HG03442 (cell line): ENCODE measurements at regions not wholly inside any gene's neighbourhood (a gene's known extent, or its start where the extent isn't known, plus 50 kb on each side); places are given as distances from the start of the nearest gene placed in this dataset.
"Not testable (repeated sequence)": the region's sequence is repeated elsewhere in the genome, so short reads cannot be mapped to it uniquely, and the experiment has no call there.

Source experiments
- ATAC-seq: cut with Tn5 transposase; IDR thresholded peaks from one replicate; pipeline ENCODE4 v1.9.1; 2021; ENCODE audit warnings: mild to moderate bottlenecking, moderate library complexity; ENCODE audit not compliant: unreplicated experiment

DNA sequence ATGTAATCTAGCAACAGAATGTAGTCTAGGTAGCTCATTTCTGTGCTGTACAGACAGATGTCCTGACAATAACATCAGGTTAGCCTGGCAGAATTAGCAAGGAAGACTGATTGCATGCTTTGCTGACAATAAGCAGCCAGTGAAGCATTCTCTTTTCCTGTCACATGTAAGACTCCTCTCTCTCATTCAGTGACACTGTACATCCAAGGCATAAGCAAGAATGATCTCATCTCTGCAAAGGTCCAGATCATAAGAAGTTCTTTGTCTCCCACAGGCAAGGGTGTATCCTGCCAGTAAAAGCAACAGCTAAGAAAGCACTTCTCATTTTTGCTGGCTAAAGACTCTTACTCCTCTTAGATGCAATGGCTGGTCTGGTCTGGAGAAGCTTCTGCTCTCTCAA, 861.8 kb downstream of the TAF11L14 start:
- no peak for ATAC-seq

DNA sequence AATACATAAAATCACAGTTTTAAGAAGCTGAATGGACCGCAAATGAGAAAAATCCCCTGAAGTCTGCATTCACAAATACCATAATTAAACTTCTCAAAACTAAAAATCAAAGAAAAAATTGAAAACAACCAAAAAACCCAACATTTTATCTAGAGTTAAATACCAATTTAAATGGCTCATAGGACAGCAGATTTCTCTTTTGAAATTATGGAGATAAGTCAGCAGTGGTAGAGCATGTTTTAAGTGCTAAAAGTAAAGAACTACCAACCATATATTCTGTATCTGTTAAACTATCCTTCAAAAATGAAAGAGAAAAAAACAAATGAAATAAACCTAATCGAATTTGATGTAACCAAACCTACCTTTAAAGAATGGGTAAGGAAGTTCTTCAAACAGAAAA, 862.8 kb downstream of the TAF11L14 start:
- ATAC-seq, result no peak

DNA sequence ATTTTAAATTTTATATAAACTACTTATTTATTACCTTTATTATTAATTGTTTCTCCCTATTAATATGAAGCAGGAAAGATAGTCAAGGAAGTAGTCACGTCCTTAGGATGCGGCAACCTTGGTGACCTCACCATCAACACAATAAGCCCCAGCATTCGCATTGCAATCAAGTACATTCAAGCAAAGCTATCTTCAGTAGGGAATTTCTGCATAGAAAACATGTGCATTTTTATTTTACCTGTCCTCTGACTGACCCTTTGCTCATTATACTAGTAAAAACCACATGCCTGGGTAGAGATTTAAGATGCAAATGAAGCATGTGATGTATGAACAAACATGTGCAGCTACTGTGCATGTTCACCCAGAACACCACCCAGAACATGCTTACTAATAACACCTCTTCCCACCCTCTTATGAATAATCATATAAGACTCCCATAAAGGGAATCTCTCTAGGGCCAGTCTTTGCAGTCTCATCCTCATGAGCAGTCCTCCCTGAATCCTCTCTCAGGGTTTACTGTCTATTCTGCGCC, 869.6 kb downstream of the TAF11L14 start:
- ATAC-seq, result no peak

DNA sequence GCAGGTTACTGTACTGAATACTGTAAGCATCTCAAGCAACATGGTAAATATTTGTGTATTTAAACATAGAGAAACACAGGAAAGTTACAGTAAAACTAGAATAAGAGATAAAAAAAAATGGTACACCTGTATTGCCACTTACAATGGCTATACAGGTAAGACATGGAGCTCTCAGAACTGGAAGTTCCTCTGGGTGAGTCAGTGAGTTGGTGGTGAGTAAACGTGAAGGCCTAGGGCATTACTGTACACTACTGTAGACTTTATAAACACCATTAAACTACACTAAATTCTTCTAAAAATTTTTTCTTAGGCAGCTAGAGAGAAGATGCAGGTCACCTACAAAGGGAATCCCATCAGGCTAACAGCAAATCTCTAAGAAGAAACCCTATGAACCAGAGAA, 872.9 kb downstream of the TAF11L14 start:
- no peak for ATAC-seq

DNA sequence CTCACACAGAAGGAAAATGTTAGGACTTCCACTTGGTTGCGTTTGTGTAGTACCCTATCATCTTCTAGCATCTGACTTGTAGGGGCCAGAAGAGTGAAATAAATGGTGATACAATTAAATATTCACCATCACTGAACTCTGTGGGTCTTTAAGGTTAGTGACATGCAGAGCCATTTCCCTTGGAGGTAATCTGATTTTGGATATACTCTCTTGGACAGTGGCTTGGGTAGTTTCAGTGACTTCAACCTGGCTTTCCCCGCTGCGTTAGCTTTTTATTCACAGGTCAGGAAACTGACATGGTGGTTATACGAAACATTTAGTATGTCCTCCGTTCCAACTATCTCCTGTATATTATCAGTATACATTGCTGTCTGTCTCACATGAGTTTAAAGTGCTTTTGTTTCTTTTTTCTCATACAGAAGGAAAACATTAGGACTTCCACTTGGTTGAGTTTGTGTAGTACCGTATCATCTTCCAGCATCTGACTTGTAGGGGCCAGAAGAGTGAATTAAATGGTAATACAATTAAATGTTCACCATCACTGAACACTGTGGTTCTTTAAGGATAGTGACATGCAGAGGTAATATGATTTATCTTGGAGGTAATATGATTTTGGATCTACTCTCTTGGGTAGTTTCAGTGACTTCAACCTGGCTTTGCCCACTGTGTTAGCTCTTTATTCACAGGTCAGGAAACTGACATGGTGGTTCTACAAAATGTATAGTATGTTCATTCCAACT, 883.6 kb downstream of the TAF11L14 start:
- ATAC-seq, result no peak

DNA sequence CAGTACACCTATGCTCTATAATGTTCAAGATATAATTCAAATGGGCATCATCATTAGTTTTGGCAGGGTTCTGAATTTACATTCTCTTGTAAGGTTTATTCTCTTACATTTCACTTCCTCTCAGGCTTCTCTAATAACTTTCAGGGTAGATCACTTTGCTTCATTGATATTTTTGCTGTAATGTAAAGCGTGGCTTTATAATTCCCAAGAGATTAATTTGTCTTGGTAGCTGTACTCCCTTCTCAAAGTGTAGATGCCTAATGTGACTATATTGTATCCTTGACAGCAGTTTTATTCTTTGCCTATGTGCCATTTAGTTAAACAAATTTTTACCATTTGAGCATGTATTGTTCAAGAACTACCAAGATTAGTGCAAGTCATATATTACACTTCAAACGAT, 889.1 kb downstream of the TAF11L14 start:
- no peak for ATAC-seq

DNA sequence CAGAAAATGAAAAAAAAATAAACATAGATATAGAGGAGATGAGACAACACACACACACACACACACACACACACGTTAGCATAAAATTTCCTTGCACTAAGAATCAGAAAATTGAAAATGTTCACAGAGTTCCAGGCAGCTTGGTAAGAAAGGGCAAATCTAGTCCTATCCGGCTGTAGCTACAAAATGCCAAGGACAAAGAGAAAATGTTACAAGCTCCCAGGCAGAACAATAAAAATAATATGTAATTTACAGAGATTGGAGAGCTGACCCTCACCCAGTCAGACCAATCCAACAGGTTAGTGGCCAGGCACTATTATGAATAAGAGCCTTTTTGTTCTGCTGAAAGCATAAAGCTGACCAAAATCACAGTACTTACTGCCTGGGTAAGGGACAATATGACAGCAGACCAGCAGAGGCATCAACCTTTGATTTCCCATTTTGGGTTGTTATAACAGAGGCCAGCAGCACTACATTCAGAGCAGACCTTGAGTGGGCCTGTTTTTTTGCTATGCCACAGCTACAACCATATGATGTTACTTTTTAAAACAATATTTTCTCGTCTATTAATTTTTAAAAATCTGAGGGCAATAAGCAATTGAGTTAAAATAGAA, 892.6 kb downstream of the TAF11L14 start:
- ATAC-seq, result no peak

DNA sequence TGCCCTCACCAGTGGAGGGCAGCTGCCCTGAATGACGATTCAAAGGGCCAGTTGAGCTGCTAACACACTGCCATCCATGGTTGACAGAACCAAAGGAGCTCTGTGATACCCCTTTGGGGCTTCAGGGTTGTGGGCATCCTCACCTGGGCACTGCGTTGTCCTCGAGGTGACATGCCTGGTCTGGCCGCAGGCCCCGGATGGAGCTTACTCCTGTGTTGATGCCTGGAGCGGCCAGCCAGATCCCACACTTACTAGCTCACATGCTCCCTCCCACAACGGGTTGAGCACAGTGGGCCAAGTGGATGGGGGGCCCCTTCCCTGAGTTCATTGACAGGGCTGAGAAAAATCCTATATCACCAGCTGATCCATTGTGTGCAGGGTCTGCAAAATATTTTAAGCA, 898.9 kb downstream of the TAF11L14 start:
- ATAC-seq, result no peak

DNA sequence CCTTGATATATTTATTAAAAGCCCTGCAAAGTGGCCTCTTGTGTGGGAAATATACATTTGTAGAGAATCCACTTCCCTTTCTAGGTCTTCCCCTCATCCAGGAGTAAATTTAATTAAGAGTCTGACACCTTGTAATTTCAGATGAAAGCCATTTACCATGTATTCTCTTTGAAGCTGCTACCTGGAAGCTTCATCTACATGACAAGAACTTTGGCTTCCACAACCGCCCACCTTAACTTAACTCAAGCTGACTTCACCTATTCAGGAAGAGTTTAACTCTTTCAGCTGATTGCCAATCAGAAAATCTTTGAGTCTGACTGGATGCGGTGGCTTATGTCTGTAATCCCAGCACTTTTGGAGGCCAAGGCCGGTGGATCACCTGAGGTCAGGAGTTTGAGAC, 899.9 kb downstream of the TAF11L14 start:
- no peak for ATAC-seq

DNA sequence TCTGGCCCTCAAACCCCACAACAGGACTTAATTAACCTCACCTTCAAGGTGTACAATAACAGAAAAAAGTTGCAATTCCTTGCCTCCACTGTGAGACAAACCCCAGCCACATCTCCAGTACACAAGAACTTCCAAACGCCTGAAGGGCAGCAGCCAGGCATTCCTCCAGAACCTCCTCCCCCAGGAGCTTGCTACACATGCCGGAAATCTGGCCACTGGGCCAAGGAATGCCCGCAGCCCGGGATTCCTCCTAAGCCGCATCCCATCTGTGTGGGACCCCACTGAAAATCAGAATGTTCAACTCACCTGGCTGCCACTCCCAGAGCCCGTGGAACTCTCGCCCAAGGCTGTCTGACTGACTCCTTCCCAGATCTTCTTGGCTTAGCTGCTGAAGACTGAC, 901.5 kb downstream of the TAF11L14 start:
- ATAC-seq, result not testable (repeated sequence)

DNA sequence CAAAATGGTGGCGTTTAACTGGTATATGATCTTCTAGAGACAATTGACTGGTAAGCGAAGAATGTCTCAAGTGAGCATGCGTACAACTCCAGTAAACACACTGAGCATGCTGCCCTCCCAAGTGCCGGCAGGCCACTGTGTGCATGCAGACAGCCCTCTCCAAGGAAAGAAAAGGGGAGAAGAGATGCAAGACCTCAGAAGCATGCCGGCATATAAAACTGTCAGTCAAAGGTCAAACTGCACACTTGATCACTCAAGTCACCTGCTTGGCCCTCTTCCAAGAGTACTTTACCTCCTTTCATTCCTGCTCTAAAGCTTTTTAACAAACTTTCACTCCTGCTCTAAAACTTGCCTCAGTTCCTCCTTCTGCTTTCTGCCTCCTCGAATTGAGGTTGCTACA, 910.2 kb downstream of the TAF11L14 start:
- ATAC-seq, result no peak

DNA sequence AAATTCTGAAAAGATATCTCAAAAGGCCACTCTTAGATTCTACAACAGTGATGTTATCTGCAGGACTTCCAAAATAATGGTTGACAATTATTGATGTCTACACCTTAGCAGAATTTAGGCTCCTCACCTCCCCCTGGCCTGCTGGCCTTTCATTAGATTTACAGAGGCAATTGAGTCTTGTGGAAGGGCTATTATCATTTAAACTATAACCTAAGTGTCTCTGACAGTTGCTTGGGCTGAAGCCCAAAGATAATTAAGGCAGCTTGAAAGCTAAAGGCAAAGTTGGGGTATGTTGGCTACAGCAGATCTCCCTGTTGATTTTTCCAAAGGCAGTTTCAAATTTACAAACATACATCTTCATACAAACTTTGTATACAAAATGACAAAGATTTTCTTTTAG, 912.3 kb downstream of the TAF11L14 start:
- no peak for ATAC-seq

DNA sequence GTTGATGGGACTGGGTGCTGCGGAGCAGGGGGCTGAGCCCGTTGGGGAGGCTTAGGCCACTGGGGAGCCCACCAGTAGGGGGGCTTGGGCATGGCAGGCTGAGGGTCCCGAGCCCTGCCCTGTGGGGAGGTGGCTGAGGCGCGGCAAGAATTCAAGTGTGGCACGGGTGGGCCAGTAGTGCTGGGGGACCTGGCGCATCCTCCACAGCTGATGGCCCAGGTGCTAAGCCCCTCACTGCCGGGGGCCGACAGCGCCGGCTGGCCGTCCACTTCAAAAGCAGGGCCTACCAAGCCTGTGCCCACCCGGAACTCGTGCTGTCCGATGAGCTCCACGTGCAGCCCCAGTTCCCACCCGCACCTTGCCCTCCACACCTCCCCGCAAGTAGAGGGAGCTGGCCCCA, 917.5 kb downstream of the TAF11L14 start:
- no peak for ATAC-seq

DNA sequence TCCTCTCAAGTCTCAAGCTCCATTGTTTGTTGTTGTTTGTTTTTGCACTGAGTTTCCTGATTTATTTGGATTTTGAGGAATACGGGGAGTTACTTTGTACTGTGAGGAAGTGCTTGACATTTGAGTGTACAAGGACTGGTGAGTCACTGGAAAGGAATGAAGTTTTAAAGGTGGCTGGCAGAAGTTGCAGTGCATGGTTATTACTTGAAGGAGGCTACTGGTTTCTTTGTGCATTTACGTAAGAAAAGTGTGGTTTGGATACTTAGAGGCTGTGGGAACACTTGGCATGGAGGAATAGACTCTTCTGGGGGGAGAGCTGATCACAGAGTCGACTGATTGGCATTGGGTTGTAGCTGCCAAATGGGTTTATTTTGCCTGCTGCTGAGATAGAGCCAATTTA, 919.0 kb downstream of the TAF11L14 start:
- ATAC-seq, result no peak

DNA sequence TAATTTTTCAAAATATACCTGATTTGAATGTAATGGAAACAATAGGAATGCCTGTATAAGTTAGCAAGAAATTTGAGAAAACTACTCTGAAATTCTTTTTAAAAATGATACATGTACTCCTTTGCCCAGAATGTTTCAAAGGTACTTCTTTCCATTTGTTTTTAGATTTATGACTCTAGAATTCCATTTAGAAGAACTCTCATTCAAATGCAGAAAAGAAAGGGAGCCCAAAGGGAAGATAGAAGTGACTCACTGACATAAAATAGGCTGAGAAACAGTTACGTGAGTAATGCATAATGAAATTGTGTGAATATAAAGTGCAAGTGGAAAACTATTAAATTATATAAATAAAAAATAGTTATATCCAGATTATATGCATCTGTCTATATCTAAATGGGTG, 926.3 kb downstream of the TAF11L14 start:
- ATAC-seq, result no peak

DNA sequence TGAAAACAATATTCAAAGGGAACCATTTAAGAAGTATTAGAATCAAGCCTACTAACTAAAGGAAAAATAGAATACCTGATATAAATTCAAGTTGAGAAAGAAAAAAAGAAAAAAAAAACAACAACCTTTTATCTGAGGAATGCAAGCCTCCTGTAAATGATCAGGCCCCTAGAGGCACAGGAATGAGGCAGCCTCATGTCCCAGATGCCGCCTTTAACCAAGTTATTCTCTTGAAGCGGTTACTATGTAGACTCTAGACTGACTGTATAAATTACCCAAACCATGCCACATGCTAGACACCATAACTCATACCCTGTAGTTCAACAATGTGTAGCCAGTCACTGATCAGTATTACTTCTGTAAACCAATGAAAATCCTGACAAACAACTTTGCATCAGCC, 929.6 kb downstream of the TAF11L14 start:
- ATAC-seq, result no peak

DNA sequence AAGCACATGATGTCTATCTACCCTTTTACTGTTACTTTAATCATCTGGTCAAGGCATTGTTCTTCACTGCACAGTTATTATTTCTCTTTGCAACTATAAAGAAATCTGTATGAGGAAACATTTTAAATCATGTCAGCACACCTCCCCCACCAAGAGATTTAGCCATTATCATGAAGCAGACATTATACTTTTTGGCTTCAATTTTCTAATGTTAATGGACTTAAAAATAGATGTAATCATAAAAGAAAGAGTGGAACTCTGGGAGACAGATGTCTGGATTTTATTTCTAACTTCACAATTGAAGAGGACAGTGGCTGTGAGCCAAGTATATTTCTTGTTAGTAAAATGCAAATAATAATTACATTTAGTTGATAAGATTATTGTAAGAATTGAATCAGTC, 932.4 kb downstream of the TAF11L14 start:
- no peak for ATAC-seq

DNA sequence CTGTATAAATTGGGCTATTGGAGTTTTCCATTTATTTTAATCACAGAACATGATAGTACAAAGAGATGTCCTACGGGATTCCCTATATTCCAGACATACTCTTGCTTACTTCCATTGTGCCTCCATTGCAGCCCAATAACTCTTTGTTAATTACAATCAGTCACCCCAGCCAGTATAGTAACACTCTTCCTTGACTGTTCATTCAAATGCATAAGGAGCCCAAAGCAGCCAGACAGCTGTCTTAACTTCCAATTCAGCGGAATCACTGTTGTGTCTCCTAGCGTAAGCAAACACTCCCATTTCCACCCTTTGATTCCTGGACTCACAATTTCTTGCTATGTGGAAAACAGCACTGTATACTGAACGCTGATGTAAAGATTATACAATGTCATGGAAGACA, 942.3 kb downstream of the TAF11L14 start:
- no peak for ATAC-seq

DNA sequence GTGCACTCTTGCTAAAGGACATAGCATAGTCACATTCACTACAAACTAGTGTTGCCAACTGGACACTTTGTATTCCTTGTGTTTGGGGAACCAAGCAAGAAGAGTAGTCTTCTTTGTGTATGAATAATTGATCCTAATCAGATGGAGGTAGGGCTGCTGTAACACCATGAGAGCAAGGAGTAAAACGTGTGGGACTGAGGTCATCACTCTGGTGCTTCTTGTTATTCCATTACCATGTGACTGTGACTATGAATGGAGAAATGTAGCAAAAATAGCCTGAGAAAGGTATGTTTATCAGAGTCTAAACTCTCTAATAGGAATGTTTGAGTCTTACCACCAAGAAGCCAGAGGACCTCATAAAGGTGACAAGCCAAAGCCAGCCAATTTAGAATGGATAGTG, 966.9 kb downstream of the TAF11L14 start:
- no peak for ATAC-seq

DNA sequence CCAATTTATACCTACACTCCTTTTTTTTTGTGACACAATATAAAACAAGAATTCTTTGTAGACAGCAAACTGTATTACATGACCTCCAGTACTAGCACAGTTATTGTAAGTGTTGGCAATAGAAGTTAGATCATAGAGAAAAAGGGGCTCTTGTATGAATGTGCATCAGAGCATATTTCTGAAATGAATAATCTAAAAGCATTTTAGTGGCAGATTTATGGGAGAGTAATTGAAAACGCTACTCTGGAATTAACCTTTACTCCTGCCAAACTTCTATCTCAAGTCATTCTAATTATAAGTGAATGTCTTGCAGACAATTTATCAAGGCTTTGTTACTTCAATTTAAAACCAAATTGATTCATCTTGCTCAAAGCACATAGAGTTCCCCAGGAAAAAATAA, 968.1 kb downstream of the TAF11L14 start:
- ATAC-seq, result no peak

DNA sequence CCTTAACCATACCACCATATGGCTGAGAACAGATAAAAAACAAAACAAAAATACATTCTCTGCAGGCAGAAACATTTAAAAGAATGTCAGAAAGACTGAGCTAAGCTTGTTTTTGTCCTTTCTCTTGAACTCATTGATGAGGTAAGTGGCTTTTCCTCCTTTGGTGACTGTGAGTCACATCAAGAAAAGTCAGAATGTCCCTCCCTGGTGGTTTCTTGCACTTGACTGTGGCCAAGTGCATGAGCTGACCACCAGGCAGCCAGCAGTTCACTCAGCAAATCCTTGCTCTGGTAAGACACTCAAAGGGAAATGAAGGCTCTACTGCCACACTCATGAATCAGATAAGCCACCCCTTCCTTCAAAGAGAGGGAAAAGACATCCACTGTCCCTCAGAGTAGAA, 970.9 kb downstream of the TAF11L14 start:
- peak; percentile 69 for ATAC-seq

DNA sequence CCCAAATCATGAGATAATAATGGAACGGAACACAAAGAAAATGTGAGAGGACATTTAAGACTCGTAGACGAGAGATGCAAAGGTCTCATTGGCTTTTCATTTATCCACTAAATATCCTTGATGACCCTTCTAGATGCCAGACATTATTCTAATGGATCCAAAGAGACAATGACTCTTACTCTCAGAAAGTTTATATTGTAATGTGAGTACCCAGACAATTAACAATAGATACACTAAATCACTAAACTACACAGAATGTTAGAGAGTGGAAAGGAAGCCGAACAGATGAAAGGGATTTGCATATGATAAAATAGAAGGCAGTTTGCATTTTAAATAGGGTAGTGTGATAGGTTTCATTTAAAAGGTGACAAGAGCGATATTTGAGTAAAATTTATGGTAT, 973.3 kb downstream of the TAF11L14 start:
- ATAC-seq, result no peak

DNA sequence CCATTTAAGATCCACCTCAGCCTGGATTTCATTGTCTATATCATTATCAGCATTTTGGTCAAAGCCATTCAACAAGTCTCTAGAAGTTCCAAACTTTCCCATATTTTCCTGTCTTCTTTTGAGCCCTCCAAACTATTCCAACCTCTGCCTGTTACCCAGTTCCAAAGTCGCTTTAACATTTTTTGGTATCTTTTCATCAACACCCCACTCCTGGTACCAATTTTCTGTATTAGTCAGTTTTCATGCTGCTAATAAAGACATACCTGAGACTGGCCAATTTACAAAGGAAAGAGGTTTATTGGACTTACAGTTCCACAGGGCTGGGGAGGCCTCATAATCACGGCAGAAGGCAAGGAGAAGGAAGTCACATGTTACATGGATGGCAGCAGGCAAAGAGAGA, 982.9 kb downstream of the TAF11L14 start:
- ATAC-seq, result not testable (repeated sequence)
